ENCODE measurements at regions not wholly inside any gene's neighbourhood (a gene's known extent, or its start where the extent isn't known, plus 50 kb on each side); places are given as distances from the start of the nearest gene placed in this dataset.

DNA sequence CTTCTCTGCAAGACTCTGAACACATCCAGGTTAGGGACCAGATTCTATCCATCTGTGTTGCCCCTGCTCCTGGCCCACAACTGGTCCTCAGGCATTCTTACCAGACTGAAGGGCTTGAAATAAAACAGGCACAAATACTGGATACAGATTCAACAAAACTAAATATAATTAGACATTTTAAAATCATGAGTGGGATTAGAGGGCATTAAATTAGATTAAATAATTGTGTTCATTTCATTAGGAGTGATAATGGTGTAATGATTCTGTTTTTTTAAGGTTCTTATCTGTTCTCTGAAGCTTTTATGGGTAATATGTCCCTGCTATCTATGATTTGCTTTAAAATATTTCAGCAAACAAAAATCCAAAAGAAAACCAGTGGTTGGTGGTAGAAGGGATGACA is 226.5 kb downstream of the IRS1 start:
- Histone ChIP-seq H3K27me3 (no peaks in the 10 kb centered on the region), H3K4me1 (no peaks in the 10 kb centered on the region), H3K27ac (no peak overlapping the region), H3K4me3 (no peak overlapping the region), H3K9me3 (no peaks in the 10 kb centered on the region), H3K36me3 (no peaks in the 10 kb centered on the region)
- intact Hi-C loops (cut with DNase I; ENCODE audit: low total_unique reads) = no loop called here
- DNase-seq = no peak
- no peak for TF ChIP-seq CTCF (IDR thresholded peaks at IDR 0.05)

DNA sequence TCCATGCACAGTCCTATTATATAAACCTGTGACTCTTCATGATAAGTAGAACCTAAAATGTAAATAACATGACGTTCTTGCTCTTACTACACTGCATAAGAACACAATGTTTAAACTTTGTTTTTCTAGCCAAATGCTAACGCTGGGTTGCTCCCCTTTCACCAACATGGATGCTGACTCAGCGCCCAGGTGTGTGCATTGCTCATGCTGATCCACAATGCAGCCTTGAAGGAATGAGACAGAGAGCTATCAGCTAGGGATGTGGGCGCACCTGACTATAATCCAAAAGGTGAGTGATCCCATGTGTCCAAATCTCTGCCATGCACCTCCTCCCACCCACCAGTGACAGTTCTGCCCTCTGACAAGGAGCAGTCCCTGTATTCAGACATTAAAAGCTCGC is 235.0 kb downstream of the IRS1 start:
- H3K9me3 ChIP-seq = no peaks in the 10 kb centered on the region
- no peak for DNase-seq
- no peaks in the 10 kb centered on the region for H3K27me3 ChIP-seq
- no peak overlapping the region for H3K27ac ChIP-seq
- TF ChIP-seq CTCF (IDR thresholded peaks at IDR 0.05) = no peak
- H3K4me3 ChIP-seq = no peak overlapping the region
- no peaks in the 10 kb centered on the region for H3K4me1 ChIP-seq
- no peaks in the 10 kb centered on the region for H3K36me3 ChIP-seq
- intact Hi-C loops (cut with DNase I; ENCODE audit: low total_unique reads) = no loop called here

GRCh38 chr2:226561962-226562361 is 237.7 kb downstream of the IRS1 start:
- no peaks in the 10 kb centered on the region for H3K9me3 ChIP-seq
- H3K27ac ChIP-seq = no peak overlapping the region
- H3K4me1 ChIP-seq = no peaks in the 10 kb centered on the region
- intact Hi-C loops (cut with DNase I; ENCODE audit: low total_unique reads) = no loop called here
- H3K4me3 ChIP-seq = no peak overlapping the region
- H3K27me3 ChIP-seq = no peaks in the 10 kb centered on the region
- no peak for TF ChIP-seq CTCF (IDR thresholded peaks at IDR 0.05)
- no peak for DNase-seq
- H3K36me3 ChIP-seq = no peaks in the 10 kb centered on the region

DNA sequence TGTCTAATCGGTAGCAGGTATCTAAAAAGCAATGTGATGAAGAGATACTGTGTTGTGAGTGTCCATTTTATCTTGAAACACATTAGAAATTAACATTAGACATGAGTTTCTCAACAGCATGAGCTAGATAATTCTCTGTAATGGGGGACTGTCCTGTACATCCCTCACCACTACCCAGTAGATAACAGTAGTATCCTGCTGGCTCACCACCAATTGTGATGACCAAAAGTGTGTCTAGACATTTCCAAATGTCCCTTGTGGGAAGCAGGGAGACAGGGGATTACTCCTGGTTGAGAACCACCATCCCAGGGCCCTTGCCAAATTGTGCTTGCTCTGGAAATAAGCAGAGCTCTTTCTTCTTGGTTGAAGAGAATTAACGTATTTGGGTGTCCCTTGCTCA is 239.3 kb downstream of the IRS1 start:
- intact Hi-C loops (cut with DNase I; ENCODE audit: low total_unique reads) = no loop called here
- no peak for TF ChIP-seq CTCF (IDR thresholded peaks at IDR 0.05)
- Histone ChIP-seq H3K27me3 (no peaks in the 10 kb centered on the region), H3K27ac (no peak overlapping the region), H3K4me1 (no peaks in the 10 kb centered on the region), H3K4me3 (no peak overlapping the region), H3K36me3 (no peaks in the 10 kb centered on the region), H3K9me3 (no peaks in the 10 kb centered on the region)
- no peak for DNase-seq

DNA sequence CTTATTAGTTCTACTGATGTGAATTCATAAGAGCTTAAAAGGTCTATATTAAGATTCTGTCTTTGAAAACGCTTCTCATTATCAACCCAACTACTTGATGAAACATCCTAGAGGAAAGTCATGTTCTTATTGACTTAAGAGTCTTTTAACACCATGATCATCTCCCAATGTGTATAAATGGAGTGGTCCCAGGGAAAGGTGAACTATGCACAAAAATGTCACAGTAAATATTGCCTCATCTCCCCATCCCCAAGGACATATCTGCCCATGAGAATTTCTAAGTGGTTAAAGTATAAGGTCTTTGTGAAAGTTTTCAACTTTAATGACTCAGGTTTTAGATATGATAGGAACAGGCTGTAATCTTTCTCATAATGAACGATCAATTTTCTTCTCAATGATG is 240.1 kb downstream of the IRS1 start:
- intact Hi-C loops (cut with DNase I; ENCODE audit: low total_unique reads) = no loop called here
- no peaks in the 10 kb centered on the region for H3K27me3 ChIP-seq
- H3K27ac ChIP-seq = no peak overlapping the region
- no peak overlapping the region for H3K4me3 ChIP-seq
- H3K9me3 ChIP-seq = no peaks in the 10 kb centered on the region
- no peak for TF ChIP-seq CTCF (IDR thresholded peaks at IDR 0.05)
- DNase-seq = no peak
- H3K36me3 ChIP-seq = no peaks in the 10 kb centered on the region
- H3K4me1 ChIP-seq = no peaks in the 10 kb centered on the region

- Histone ChIP-seq H3K36me3 (no peaks in the 10 kb centered on the region), H3K4me1 (no peaks in the 10 kb centered on the region), H3K9me3 (no peaks in the 10 kb centered on the region), H3K27me3 (no peaks in the 10 kb centered on the region), H3K27ac (no peak overlapping the region), H3K4me3 (no peak overlapping the region)
- no peak for TF ChIP-seq CTCF (IDR thresholded peaks at IDR 0.05)
- intact Hi-C loops (cut with DNase I; ENCODE audit: low total_unique reads) = no loop called here
- no peak for DNase-seq
Measured at GRCh38 chr2:226558418-226558817, 241.2 kb downstream of the IRS1 start.
